GM13976 (cell line): ENCODE measurements at regions not wholly inside any gene's neighbourhood (a gene's known extent, or its start where the extent isn't known, plus 50 kb on each side); places are given as distances from the start of the nearest gene placed in this dataset.

Experiments used
- DNase-seq: peaks from one replicate; pipeline ENCODE4 v3.0.0; 2012; ENCODE audit warnings: low spot score
- in situ Hi-C: fragments of 300-500 bp; cut with MboI; formaldehyde crosslinking; loops from one replicate; pipeline ENCODE4 v1.12.0; 2022; ENCODE audit warnings: low sequenced_read_pairs, mixed read lengths, inconsistent platforms; ENCODE audit not compliant: unreplicated experiment
- TF ChIP-seq, protein P1 (sequence below): IDR thresholded peaks from 2 replicates; pipeline ENCODE4 v1.5.1; 2012; ENCODE audit warnings: borderline replicate concordance, mild to moderate bottlenecking; ENCODE audit not compliant: insufficient read depth; ENCODE audit errors: extremely low read depth, missing control alignments, control extremely low read depth

DNA sequence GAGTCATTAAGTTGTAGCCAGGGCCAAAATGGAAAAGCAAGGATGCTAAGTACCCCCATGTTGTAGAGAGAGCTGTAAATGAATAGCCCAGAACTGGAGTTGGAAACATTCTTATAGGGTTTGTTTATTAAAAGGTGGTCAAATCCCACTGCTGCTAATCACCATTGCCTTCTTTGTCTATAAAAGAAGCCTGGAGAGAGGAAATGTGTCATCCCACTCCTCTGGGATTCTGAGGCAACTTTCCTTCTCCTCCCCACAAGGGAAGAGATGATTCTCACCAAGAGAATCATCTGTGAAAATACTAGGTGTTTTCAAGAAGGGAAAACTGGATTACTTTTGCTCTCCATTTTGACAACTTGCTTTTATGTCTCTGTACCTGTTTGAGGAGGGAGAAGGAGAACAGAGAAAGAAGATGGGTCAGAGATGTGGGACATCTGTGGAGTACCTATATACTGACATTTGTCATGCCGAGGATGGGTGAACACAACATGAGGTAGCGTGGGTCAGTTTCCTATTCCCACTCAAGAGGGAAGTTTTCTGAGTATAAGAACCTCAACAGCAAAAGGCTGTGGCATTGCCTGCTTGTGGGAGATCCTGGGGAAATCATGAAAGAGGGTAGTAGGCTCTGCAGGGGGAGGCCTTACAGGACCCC, 262.2 kb downstream of the KIF20B start:
- no peak for DNase-seq
- in situ Hi-C loops, result no loop called here
- TF ChIP-seq, protein P1, sequence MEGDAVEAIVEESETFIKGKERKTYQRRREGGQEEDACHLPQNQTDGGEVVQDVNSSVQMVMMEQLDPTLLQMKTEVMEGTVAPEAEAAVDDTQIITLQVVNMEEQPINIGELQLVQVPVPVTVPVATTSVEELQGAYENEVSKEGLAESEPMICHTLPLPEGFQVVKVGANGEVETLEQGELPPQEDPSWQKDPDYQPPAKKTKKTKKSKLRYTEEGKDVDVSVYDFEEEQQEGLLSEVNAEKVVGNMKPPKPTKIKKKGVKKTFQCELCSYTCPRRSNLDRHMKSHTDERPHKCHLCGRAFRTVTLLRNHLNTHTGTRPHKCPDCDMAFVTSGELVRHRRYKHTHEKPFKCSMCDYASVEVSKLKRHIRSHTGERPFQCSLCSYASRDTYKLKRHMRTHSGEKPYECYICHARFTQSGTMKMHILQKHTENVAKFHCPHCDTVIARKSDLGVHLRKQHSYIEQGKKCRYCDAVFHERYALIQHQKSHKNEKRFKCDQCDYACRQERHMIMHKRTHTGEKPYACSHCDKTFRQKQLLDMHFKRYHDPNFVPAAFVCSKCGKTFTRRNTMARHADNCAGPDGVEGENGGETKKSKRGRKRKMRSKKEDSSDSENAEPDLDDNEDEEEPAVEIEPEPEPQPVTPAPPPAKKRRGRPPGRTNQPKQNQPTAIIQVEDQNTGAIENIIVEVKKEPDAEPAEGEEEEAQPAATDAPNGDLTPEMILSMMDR, result no peak

DNA sequence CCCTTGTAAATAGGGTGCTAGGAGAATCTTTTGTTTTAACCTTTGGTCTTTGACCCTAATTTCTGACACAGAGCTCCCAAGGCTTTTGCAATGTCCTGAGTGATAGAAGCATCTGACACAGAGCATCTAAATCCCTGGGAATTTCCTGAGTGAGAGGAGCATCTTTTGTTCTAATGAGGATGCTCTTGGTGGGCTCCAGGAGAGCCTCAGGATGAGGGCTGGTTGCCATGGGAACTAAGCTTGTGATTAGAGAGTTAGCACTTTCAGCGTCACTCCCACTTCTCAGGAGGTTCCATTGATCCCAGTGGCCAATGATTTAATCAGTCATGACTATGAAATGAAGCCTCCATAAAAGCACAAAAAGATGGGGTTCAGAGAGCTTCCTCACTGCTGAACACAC, 264.8 kb downstream of the KIF20B start:
- TF ChIP-seq, protein P1, result no peak
- DNase-seq, result no peak
- in situ Hi-C loops, result no loop called here

DNA sequence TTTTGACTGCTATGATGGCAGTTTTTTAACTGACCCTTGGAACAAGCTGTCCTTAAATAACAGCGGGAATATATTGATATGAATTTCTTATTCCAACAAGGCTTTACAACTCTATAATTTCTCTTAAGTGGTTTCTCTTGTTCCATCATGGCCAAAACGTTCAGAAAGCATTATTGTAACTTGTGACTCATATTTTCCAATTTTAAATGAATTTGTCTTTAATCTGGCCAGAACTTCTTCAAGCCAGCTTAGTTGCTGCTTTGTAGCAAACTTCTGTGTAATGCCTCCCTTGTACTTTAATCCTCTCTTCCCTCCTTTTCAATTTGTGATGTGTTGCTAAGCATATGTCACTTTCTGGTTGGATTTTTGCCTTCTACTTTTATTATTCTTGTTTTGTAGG, 271.9 kb downstream of the KIF20B start:
- no peak for DNase-seq
- TF ChIP-seq, protein P1, result no peak
- in situ Hi-C loops, result no loop called here

DNA sequence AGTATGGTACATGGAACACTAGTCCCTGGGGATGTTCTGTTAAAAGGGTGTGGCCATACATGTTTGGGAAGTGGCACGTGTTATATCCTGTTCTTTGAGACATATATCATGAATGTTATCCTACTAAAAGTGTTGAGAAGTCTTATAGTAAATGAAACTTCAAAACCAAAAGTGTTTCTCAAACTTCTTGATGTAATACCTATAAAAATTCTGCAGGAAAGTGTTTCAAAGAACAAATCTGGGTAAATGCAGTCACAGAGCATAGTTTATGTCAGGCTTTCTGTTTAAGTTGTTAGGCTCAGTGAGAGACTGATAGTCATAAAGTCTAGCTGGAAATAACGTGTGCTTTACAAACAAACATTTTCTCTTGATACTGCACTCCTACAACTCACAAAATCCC, 273.7 kb downstream of the KIF20B start:
- in situ Hi-C loops, result no loop called here

DNA sequence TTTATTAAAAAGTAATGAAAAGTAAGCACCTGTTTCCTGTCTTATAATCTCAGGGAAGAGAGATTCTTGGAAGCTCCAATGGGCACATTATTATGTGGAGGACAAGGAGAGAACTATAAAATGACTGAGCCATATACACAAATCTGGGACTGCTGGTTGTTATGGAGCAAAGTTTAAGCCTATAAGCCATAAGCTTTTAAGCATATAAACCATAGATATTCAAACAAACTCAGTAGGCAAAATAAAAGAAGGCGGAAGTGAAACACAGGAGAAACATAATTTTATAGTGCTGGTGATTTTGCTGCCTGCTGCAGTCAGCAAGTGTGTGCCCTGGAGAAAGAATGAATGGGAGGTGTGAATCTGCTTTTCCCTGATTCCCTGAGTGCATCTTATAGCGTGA, 274.4 kb downstream of the KIF20B start:
- in situ Hi-C loops, result no loop called here
- TF ChIP-seq, protein P1, result no peak
- DNase-seq, result no peak

More for the DNA sequence above, 273.7 kb downstream of the KIF20B start:
- TF ChIP-seq, protein P1, result no peak
- DNase-seq, result no peak

DNA sequence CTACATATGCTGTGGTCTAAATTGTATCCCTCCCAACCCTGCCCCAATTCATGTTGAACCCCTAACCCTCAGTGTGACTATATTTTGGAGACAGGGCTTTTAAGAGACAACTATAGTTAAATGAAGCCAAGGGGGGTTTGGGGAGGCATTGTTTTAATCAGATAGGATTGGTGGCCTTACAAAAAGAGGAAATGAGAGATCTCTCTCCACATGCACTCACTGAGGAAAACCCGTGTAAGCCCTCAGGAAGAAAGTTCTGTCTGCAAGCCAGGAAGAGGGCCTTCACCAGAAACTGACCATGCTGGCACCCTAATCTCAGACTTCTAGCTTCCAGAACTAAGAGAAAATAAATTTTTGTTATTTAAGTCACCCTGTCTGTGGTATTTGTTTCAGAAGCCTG, 276.7 kb downstream of the KIF20B start:
- no peak for DNase-seq
- TF ChIP-seq, protein P1, result no peak
- in situ Hi-C loops, result no loop called here

DNA sequence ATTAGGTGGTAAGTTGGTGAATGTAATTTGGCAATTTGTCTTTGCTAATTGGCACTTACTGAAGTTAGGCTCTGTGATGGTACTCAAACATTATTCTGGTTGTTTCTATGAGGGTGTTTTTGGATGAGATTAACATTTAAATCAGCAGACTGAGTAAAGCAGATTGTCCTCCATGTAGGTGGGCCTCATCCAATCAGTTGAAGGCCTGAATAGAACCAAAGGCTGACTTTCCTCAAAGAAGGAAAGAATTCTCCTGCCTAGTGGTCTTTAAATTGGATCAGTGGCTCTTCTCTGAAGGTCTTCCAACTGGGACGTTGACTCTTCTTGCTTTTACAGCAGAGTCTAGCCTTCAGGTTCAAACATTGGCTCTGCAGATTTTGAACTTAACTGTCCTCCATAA, 278.3 kb downstream of the KIF20B start:
- TF ChIP-seq, protein P1, result no peak
- DNase-seq, result no peak
- in situ Hi-C loops, result no loop called here
